Inflammatory macrophage treated with lipopolysaccharide for 1 hour (primary cell): ENCODE measurements at regions not wholly inside any gene's neighbourhood (a gene's known extent, or its start where the extent isn't known, plus 50 kb on each side); places are given as distances from the start of the nearest gene placed in this dataset.

Experiments used
- DNase-seq, 2 donors: peaks; one replicate each; pipeline ENCODE4 v3.0.0-alpha.2; 2020 to 2022

DNA sequence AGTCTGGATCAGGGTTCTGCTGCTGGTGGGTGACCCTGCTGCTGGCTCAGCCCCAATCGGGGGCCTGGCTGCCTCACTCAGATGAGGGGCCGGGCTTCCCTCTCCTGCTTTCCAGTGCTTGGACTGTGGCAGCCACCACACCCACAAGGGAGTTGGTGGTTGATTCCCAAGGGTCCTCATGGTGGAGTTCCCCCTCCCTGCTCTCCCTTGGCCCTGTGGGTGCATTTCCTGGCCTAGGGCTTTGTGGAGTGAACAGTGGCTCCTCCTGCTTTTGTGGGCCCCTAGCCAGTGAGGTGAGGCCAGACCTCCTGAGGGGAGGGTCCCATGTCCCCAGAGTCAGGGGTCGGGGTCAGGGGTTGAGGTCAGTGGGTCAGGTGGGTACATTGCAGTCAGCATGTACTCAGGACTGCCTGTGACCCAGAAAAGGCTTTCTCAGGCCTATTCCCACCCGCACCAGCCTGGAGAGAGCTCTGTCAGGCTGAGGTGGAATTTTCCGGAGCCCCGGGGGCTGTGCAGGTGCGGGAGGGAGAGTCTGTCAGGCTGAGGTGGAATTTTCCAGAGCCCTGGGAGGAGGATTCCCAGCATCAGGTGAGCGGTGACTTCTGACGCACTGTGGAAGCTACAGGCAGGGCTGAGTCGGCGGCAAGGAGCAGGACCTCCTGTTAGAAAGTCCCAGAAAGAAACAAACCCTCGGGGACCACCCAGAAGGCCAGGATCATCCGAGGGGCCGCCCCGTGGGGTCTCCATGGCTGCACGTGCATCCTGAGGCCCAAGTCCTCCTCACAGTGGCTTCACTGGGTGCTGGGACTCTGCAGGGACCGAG, 94.4 kb upstream of the INSIG1 start:
- DNase-seq, result no peak

DNA sequence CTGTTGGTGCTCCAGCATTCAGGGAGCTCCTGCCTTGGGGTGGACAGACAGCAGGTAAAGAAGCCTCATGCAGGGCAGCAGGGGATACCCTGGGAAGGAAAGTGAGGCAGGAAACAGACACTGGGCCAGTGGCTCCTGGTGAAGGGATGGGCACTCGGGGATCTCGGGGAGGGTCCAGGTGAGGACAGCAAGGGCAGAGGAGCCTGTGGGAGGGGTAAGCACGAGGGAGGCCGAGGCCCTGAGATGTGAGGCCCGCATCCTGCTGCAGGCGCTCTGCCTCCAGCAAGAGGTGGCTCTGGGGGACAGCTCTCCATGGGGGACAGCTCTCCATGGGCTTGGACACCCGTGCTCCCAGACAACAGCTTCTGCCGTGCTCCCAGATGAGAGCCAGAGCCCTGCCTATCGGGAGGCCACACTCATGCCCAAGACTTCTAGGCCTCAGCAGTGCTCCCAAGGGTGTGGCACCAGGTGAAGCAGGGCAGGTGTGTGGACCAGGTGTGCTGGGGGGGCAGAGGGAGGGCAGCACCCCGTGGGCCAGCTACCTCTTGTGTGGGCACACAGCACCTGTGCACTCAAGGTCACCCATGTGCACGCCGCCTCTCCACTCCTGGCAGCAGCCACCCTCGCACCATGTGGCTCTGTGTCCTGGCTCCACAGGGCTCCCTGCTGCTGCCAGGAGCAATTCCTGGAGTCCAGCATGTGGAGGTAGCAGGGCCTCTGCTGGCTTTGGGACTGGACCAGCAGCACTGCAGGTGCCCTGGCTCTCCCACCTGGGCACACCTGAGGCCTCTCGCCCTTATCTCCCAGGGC, 93.6 kb upstream of the INSIG1 start:
- no peak for DNase-seq

DNA sequence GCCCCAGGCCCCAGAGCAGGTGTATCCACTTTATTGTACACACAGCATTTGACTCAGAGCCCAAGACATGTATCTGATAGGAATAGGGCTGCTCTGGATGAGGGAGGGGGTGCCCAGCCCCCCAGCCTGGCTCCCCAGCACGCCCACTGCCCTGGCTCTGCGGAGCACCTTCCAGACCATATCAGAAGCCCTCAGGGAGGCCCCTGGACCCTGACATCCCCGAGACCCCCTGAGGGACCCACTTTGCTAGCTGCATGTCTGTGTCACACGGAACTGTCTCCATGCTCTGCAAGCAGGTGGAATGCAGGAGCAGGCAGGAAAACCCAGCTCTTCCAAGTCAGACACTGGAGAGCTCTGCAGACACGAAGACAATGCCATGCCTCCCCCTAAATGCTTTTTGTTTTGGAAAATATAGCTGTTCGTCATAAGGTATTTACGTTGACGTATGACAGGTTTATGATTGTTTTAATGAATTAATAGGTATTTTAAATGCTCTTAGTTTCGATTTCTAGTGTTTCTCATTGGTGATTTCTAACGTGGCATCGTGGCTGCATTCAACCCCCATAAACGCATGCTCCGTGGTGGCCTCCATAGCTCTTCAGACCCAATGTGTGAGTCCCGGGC, 92.8 kb upstream of the INSIG1 start:
- DNase-seq, result no peak

DNA sequence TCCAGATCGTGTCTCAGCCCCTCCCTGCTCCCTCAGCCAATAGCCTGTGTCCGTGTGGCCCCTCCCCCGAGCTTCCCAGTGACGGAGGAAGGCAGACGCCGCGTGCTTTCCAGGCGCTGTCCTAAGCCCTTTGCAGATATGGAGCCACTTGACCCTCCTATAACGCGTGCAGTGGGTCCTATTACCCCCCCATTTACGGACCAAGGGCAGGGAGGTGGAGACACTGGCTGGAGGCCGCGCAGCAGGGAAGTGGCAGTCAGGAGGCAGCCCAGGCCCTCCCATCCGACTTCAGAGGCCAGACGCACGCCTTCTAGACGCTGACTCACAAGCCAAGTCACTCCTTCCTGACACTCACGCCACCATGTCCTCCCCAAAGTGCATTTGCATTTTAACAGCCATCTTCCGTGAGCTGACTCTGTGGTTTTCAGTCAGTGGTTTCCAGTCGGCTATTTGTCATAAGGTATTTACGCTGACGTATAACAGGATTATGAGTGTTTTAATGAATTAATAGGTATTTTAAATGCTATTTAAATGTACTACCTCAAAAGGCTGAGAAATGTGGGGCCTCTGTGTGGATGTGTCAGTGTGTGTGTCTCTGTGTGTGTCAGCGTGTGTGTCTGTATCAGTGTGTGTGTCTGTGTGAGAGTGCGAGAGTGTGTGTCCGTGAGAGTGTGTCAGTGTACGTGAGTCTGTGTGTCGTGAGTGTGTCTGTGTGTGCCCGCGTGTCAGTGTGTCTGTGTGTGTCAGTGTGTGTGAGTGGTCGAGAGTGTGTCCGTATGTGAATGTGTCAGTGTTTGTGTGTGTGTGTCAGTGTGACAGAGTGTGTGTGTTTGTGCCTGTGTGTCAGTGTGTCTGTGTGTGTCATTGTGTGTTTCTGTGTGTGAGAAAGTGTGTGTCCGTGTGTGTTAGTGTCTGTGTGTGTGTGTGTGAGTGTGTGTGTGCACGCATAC, 92.0 kb upstream of the INSIG1 start:
- DNase-seq, result peak; percentile 93 to 99

DNA sequence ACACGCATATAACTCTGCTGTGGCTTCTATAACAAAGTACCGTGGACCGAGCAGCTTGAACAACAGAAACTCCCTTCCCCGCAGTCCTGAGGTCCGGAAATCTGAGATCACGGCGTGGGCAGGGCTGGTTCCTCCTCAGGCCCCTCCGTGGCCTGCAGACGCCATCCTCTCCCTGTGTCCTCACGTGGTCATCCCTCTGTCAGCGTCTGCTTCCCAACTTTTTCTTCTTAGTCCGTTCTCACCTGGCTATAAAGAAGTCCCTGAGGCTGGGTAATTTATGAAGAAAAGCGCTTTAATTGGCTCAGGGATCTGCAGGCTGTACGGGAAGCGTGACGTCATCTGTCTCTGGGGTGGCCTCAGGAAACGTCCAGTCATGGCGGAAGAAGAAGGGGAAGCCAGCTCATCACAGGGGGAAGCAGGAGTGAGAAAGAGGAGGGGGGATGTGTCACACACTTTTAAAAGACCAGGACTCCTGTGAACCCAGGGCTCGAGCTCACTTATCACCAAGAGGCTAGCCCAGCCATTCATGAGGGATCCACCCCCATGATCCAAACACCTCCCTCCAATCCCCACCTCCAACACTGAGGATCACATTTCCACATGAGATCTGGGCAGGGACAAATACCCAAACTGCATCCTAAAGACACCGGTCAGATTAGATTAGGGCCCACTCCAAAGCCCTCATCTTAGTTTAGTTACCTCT, 91.2 kb upstream of the INSIG1 start:
- DNase-seq, result peak; percentile 89 to 97

DNA sequence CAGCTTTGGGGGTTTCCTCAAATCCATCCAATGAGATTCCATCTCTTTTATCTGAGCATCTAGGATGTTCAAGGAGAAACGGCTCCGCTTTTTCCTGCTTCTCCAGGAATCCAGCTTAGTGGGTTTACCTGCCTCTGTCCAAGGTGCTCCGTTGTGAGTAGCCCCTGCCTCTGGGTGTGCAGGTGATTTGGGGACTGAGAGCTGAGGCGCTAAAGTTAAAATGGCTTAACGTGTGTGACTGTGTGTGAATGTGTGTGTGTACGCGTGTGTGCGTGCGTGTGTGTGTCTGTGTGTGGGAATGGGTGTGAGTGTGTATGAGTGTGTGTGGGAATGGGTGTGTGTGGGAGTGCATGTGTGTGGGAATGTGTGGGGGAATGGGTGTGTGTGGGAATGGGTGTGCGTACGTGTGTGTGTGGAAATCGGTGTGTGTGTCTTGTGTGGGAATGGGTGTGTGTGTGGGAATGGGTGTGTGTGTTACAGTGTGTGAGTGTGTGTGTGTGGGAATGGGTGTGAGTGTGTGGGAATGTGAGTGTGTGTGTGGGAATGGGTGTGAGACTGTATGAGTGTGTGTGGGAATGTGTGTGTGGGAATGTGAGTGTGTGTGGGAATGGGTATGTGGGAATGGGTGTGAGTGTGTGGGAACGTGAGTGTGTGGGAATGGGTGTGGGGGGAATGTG, 90.2 kb upstream of the INSIG1 start:
- DNase-seq, result no peak

DNA sequence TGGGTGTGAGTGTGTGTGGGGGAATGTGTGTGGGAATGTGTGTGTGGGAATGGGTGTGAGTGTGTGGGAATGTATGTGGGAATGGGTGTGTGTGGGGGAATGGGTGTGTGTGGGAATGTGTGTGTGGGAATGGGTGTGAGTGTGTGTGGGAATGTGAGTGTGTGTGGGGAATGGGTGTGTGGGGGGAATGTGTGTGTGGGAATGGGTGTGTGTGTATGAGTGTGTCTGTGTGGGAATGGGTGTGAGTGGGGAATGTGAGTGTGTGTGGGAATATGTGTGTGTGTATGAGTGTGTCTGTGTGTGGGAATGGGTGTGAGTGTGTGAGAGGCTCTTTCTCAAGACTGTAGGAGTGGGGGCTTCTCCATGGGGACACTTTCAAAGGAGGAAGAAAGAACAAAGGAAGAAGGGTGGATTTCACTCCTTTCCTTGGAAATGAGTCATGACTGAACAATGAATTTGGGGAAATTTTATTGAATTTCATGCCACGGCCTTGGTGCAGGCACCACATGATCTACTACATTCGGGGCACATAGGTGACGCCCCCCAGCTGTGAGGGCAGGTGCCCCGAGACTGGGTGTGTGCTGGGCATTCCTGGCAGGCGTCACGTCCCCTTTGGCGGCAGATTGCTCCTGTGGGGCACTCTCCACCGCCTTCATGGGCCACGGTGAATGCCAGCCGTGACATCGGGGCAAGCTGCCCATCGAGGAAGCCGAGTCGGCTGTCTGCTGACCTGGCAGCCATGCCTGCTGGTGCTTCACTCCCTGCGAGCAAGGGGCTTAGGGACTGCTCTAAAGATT, 88.8 kb upstream of the INSIG1 start:
- peak; percentile 30 to 31 for DNase-seq

DNA sequence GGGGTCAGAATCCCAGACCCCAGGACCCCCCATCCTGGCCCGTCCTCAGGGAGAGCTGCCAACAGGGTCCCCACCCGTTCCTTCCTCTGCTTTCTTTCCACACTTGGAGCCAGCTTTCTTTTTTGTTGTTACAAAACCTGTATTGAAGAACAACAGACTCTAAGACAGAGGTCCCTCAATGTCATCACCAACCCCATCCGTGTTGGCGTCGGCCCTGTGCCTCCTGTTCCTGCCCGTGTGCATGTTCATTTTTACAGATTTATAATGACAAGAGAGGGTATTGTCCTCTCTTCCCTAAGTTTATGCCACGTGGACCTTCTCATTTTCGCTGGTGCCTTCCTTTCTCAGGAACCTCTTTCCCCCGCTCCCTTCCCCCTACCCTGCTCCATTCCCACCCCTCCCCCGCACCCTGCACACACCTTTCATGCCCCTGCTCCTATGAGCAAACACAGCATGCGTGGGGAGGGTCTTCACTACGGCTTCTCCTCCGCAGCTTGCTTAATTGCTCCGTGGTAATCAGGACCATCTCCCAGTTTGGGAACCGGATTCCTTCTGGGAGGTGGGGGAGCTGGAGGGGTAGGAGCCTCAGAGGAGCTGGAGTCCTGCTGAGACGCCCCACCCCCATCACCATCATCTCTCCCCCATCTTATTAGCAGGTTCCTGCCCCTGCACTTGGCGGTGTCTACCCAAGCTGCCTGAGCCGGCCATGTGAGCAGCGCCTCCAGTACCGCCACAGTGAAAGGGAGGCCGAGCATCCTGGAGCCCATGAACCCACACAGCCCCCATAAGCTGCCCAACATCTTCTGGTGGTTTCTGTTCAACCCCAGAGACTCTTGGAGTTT, 88.0 kb upstream of the INSIG1 start:
- DNase-seq, result no peak

DNA sequence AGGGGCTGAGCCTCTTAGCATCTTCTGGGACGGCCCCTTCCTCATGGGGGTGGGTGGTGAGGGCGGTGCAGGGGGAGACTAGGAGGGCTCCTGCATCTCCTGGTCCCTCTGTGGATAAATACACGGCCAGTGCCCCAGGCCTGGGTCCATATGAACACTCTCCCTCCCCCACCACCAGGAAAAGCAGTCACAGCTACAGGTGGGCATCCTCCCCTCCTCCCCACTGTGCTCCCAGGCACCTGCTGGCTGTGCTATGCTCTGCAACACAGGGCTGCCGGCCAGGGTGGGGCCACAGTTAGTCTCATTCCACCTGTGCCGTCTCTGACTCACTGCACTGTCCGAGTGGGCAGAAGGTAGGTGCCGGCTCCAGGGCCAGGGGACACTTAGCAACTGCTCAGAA, 87.3 kb upstream of the INSIG1 start:
- DNase-seq, result no peak

DNA sequence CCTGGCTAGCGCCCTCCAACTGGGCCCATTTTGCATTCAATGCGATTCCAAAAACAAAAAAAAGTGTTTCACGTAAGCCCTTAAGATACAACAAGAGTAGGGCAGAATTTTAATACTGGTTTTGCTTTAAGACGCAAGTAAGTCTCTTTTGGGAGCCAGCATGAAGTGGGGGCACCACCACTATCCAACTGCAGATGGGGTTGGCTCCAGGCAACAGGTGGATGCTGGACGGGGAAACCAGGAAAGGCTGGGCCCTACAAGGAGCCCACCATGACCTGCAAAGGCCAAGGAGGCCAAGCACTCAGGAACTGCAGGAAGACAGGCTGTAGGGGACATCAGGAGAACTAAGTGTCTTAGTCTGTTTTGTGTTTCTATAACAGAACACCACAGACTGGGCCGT, 86.5 kb upstream of the INSIG1 start:
- DNase-seq, result no peak

DNA sequence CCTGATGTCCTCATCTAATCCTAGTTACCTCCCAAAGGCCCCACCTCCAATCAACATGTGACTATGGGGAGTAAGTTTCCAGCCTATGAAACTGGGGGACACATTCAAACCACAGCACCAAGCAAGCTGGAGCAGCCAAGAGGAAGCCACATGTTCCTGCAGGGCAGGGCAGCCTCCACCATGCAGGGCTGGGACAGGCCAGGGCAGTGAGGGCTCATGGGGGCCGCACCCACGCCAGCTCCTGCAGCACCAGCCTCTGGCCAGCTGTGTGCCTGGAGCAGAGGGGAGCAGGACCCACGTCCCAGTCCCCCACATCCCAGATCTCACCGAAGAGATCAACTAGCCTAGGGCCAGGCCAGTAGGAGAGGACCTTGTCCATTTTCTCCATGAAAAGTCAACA, 85.9 kb upstream of the INSIG1 start:
- no peak for DNase-seq

DNA sequence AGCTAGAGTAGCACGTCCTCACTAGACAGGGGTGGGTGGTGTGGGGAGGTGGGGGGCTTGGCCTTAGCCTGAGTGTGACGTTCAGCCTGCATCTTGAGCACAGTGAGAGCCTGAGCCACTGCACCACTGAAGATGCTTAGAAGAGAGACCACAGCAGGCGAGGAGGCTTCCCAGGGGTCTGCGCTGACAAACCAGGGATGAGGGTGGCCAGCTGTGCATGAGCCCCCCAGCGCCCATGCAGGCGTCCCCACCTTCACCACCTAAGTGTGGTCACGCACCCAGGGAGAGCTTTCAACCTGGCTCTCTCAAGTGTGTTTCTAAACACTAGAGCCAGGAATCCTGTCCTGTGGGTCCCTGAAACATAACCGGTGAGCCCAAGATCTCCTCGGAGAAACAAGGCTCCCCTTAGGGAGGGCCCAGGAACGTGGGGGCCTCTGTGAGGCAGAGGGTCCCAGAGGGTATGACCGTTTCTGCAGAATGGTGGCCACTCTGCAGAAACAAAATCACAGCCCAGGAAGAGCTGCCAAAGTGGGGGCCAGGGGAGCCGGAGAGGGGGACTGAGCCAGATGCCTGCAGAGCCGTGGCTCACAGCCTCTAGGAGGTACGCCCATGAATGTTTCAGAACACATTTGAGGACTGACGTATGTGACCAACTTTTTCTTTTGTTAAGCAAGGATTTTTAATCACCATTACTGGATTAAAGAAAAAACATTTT, 85.2 kb upstream of the INSIG1 start:
- no peak for DNase-seq

DNA sequence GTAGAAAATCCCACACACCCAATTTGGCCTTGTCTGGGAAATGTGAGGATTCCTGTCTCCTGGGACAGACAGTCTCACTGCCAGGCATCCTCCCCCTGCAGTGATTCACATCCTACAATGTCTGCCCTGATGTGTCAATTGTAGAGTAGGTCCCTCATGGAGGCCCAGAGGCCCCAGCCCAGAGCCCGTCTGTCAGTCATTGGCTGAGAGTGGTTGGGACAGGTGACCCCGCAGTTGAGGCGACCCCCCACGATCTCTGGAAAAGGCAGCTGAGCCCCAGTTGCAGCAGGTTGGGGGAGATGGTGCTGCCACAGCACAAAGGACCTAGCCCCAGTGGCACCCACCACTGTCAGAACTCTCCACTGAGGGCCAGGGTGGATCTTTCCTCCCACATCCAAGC, 84.3 kb upstream of the INSIG1 start:
- DNase-seq, result no peak

DNA sequence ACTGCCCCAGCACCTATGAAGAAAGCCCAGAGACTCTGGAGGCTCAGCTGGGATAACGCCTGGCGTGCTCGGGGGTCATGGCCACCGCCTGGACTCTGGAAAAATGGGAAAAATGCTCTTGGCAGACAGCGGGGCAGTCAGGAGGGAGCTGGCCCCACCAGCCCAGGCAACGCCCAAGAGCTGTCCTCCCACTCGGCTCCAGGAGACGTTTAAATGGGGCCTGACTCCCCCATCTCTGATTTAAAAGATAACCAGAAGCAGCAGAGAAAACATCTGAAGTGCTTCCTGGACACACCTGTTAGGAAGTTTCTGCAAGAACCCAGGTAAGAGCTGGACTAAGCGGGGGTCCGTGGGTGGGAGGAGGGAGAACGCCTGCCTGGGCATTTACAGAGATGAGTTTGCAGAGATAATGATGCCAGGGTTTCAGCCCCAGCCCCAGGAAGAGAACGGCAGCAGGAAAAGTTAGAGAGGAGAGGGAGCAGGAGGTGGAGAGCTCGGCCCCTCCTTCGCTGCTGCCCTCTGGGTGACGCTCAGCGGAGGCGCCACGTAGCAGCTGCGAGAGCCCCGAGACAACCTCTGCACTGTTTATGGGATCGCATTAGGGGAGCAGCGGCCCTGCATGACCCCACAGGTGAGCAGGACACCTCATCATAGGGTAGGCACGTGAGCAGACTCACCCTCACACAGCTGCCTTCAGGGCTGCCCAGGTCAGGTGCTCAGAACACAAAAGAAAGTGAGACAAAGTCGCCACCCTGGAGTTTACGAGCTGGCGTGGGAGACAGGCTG, 83.5 kb upstream of the INSIG1 start:
- DNase-seq, result no peak

DNA sequence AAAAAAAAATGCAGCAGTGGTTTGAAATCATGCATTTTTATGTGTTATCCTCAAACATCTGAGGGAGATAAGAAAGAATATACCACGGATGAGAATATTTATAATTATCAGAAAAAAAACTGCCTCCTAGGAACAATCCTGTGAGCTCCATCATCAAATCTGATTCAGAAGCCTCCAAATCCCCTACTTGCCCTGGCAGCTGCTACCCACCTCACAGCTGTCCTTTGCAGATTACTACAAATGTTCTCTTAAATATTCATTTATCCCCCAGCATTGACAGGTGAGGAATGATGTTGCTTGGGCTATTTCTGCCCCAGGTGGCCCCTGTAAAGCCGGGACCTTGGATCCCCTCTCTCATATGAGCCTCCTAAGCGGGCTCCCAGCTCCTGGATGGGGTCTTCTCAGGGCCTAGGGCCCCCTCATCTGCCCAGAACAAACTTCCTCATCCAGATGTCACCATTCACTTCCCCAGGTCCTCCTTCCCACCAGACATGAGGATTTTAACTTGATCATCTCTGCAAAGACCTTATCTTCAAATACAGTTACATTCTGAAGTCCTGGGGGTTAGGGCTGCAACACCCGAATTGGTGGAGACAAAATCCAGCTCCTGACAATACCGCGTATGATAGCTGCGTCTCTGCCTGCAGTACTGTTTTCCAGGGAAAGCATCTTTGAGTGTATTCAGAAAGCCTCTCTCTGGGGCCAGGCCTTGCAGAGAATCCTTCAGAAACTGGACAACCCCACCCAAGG, 81.9 kb upstream of the INSIG1 start:
- no peak for DNase-seq

DNA sequence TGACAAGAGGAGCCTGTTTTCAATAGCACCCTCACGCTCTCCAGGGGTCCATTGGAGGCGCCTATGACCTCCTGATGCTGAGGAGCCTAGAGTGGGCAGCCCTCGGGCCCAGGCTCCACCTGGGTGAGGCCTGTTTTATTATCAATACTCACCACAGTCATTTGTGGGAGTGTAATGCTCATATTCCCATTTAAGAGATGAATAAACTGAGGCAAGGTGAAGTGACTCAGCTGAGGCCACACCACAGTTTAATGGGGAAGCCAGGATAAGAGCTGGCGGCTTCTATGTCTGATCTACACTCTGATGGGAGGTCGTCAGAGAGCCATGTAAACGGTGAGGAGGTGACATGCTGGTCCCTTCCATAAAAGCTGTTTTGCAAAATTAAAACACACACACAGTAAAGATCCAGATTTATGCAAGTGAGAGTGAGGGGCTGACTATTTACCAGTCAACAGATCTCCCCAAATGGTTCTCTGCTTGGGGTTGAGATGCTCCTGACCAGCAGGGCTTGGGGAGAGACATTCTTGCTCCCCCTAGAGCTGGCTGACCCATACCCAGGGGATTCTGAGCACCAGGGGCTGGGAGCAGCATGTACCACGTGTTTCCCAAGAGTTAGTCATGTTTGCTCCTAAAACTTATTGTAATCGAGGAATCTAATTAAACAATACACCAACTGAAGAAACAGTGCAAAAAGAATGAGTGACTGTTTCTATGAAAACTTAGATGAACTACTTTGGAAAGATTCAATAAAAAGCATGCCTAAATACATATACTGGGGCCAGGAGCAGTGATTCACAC, 81.0 kb upstream of the INSIG1 start:
- DNase-seq, result no peak
